ENCODE measurements at regions not wholly inside any gene's neighbourhood (a gene's known extent, or its start where the extent isn't known, plus 50 kb on each side); places are given as distances from the start of the nearest gene placed in this dataset.

DNA sequence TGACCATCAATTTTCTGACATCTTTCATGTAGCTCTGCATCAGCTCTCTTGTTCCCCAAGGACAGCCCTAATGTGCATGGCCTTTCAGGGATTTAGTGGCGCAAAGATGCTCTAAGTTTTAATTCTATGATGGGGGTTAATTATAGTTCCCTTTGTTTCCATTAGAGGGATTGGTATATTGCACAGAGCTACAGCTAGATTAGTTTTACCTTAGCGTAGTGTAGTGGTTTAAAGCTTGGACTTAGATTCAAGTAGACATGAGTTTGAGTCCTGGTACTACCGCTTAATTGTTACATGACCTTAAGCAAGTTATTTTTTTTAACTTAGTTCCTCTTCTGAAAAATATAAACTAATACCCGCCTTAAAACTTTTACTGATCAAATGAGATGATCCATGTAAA lies 247.8 kb upstream of the KRR1 start:
- H3K4me1 ChIP-seq (replicated peaks) = no peaks in the 10 kb centered on the region

GRCh38 chr12:75756771-75757170 lies 245.4 kb upstream of the KRR1 start:
- no peak overlapping the region for H3K4me3 ChIP-seq
- intact Hi-C loops (cut with DNase I) = no loop called here
- no peaks in the 10 kb centered on the region for H3K9me3 ChIP-seq
- H3K27me3 ChIP-seq (replicated peaks; ENCODE audit: insufficient read depth) = no peaks in the 10 kb centered on the region
- no peaks in the 10 kb centered on the region for H3K4me1 ChIP-seq (replicated peaks)
- H3K36me3 ChIP-seq = no peaks in the 10 kb centered on the region
- H3K27ac ChIP-seq = no peak overlapping the region
- TF ChIP-seq POLR2AphosphoS5 (IDR thresholded peaks at IDR 0.05) (no peak), POLR2A (IDR thresholded peaks at IDR 0.05) (no peak)
- DNase-seq (ENCODE audit: low spot score) = no peak
- WGBS = 67% methylated on average over 3 of the region's 3 CpGs

More for the DNA sequence above, 247.8 kb upstream of the KRR1 start:
- no peaks in the 10 kb centered on the region for H3K27me3 ChIP-seq (replicated peaks; ENCODE audit: insufficient read depth)
- no peaks in the 10 kb centered on the region for H3K9me3 ChIP-seq
- WGBS = 99% methylated on average over 4 of the region's 4 CpGs
- no peaks in the 10 kb centered on the region for H3K36me3 ChIP-seq
- intact Hi-C loops (cut with DNase I) = no loop called here
- DNase-seq (ENCODE audit: low spot score) = no peak
- H3K27ac ChIP-seq = no peak overlapping the region
- no peak overlapping the region for H3K4me3 ChIP-seq
- no peak for TF ChIP-seq POLR2AphosphoS5 (IDR thresholded peaks at IDR 0.05)
- no peak for TF ChIP-seq POLR2A (IDR thresholded peaks at IDR 0.05)
- TF ChIP-seq, protein P1, sequence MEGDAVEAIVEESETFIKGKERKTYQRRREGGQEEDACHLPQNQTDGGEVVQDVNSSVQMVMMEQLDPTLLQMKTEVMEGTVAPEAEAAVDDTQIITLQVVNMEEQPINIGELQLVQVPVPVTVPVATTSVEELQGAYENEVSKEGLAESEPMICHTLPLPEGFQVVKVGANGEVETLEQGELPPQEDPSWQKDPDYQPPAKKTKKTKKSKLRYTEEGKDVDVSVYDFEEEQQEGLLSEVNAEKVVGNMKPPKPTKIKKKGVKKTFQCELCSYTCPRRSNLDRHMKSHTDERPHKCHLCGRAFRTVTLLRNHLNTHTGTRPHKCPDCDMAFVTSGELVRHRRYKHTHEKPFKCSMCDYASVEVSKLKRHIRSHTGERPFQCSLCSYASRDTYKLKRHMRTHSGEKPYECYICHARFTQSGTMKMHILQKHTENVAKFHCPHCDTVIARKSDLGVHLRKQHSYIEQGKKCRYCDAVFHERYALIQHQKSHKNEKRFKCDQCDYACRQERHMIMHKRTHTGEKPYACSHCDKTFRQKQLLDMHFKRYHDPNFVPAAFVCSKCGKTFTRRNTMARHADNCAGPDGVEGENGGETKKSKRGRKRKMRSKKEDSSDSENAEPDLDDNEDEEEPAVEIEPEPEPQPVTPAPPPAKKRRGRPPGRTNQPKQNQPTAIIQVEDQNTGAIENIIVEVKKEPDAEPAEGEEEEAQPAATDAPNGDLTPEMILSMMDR (IDR thresholded peaks at IDR 0.05) = no peak

- H3K27ac ChIP-seq = no peak overlapping the region
- no peaks in the 10 kb centered on the region for H3K9me3 ChIP-seq
- H3K27me3 ChIP-seq (replicated peaks; ENCODE audit: insufficient read depth) = no peaks in the 10 kb centered on the region
- H3K4me1 ChIP-seq (replicated peaks) = no peaks in the 10 kb centered on the region
- intact Hi-C loops (cut with DNase I) = no loop called here
- TF ChIP-seq POLR2A (IDR thresholded peaks at IDR 0.05) (no peak), POLR2AphosphoS5 (IDR thresholded peaks at IDR 0.05) (no peak)
- TF ChIP-seq, protein P1 (IDR thresholded peaks at IDR 0.05) = no peak
- no peak overlapping the region for H3K4me3 ChIP-seq
- DNase-seq (ENCODE audit: low spot score) = no peak
- H3K36me3 ChIP-seq = no peaks in the 10 kb centered on the region
These were observed 244.7 kb upstream of the KRR1 start for GRCh38 chr12:75756111-75756510.

- H3K4me3 ChIP-seq = no peak overlapping the region
- H3K9me3 ChIP-seq = no peaks in the 10 kb centered on the region
- H3K36me3 ChIP-seq = no peaks in the 10 kb centered on the region
- DNase-seq (ENCODE audit: low spot score) = no peak
- intact Hi-C loops (cut with DNase I) = no loop called here
- H3K27ac ChIP-seq = no peak overlapping the region
- TF ChIP-seq POLR2A (IDR thresholded peaks at IDR 0.05) (no peak), POLR2AphosphoS5 (IDR thresholded peaks at IDR 0.05) (no peak)
- TF ChIP-seq, protein P1 (IDR thresholded peaks at IDR 0.05) = no peak
- no peaks in the 10 kb centered on the region for H3K4me1 ChIP-seq (replicated peaks)
- H3K27me3 ChIP-seq (replicated peaks; ENCODE audit: insufficient read depth) = no peaks in the 10 kb centered on the region
These were observed 243.3 kb upstream of the KRR1 start for GRCh38 chr12:75754698-75755097.

GRCh38 chr12:75754141-75754540 lies 242.7 kb upstream of the KRR1 start:
- WGBS = 88% methylated on average over 1 of the region's 1 CpG
- Histone ChIP-seq H3K27me3 (replicated peaks; ENCODE audit: insufficient read depth) (no peaks in the 10 kb centered on the region), H3K36me3 (no peaks in the 10 kb centered on the region), H3K9me3 (no peaks in the 10 kb centered on the region), H3K4me1 (replicated peaks) (no peaks in the 10 kb centered on the region), H3K4me3 (no peak overlapping the region), H3K27ac (no peak overlapping the region)
- no peak for TF ChIP-seq POLR2A (IDR thresholded peaks at IDR 0.05)
- no peak for TF ChIP-seq POLR2AphosphoS5 (IDR thresholded peaks at IDR 0.05)
- TF ChIP-seq, protein P1 (IDR thresholded peaks at IDR 0.05) = no peak
- DNase-seq (ENCODE audit: low spot score) = no peak
- intact Hi-C loops (cut with DNase I) = no loop called here

All from prostate gland (tissue), 2 donors.